ENCODE measurements at regions not wholly inside any gene's neighbourhood (a gene's known extent, or its start where the extent isn't known, plus 50 kb on each side); places are given as distances from the start of the nearest gene placed in this dataset.

DNA sequence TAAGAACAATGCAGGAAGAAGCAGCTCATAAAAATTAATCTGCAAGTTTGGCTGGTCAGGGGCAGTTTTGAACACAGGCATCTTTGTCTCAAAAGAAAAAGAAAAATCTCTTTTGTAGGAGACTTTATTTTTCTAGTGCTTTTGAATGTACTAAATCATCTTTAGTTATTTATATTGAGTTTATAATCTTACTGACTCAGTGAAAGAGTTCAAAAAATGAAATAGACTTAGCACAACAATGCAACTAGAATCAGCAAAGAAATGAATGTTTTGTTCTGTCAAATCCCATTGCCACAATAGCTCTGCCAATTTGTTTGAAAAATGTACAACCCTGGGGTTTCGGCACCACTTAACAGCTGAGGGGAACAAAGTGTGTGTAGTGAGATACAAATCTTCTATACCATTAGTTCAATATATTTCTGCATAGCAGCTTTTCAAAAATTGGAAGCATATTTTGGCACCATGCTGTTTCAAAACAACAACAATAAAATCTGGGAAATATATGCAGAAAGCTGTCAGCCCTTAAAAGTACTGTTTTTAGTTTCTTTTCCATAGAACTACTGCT is 1969.1 kb downstream of the MRPL39 start:
- TF ChIP-seq, protein P1, sequence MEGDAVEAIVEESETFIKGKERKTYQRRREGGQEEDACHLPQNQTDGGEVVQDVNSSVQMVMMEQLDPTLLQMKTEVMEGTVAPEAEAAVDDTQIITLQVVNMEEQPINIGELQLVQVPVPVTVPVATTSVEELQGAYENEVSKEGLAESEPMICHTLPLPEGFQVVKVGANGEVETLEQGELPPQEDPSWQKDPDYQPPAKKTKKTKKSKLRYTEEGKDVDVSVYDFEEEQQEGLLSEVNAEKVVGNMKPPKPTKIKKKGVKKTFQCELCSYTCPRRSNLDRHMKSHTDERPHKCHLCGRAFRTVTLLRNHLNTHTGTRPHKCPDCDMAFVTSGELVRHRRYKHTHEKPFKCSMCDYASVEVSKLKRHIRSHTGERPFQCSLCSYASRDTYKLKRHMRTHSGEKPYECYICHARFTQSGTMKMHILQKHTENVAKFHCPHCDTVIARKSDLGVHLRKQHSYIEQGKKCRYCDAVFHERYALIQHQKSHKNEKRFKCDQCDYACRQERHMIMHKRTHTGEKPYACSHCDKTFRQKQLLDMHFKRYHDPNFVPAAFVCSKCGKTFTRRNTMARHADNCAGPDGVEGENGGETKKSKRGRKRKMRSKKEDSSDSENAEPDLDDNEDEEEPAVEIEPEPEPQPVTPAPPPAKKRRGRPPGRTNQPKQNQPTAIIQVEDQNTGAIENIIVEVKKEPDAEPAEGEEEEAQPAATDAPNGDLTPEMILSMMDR (IDR thresholded peaks at IDR 0.05), result no peak
- no peak for TF ChIP-seq POLR2A (IDR thresholded peaks at IDR 0.05)
